Stomach (tissue), 8 donors: ENCODE measurements at regions not wholly inside any gene's neighbourhood (a gene's known extent, or its start where the extent isn't known, plus 50 kb on each side); places are given as distances from the start of the nearest gene placed in this dataset.
"Not testable (repeated sequence)": the region's sequence is repeated elsewhere in the genome, so short reads cannot be mapped to it uniquely, and the experiment has no call there.

Source experiments
- DNase-seq, 2 donors: peaks; one replicate each; pipeline versions ENCODE4 v3.0.0 to v3.0.0-alpha.2; 2013 to 2019
- H3K27ac ChIP-seq, 5 donors: fragments of 200-600 bp in 4 of 5; sonication (generic) in 4 of 5; one replicate each; pipeline ENCODE4 v1.5.1; 2013 to 2019; ENCODE audit warnings: mild to moderate bottlenecking in 1 of 5, moderate library complexity in 1 of 5
- H3K27me3 ChIP-seq, 3 donors: fragments of 200-600 bp; sonication (generic); one replicate each; pipeline ENCODE4 v1.5.1; 2017 to 2019; ENCODE audit warnings: mixed run types in 1 of 3
- H3K36me3 ChIP-seq, 4 donors: fragments of 200-600 bp; sonication (generic); 1 replicate in 3 of 4; 2 replicates in 1 of 4; pipeline ENCODE4 v1.5.1; 2016 to 2019
- H3K4me1 ChIP-seq, 4 donors: fragments of 200-600 bp; sonication (generic); one replicate each; pipeline ENCODE4 v1.5.1; 2016 to 2019
- H3K4me3 ChIP-seq, 4 donors: fragments of 200-600 bp; sonication (generic) in 3 of 4; one replicate each; pipeline ENCODE4 v1.5.1; 2016 to 2019; ENCODE audit warnings: mild to moderate bottlenecking in 1 of 4
- H3K9me3 ChIP-seq, 4 donors: fragments of 200-600 bp; sonication (generic); one replicate each; pipeline ENCODE4 v1.5.1; 2016 to 2019
- CTCF ChIP-seq, 7 experiments: fragments of 450-650 bp in 4 of 7; fragments of 200-600 bp in 3 of 7; sonication (generic) in 3 of 7; IDR thresholded peaks; one replicate each; pipeline ENCODE4 v1.5.1; 2016 to 2019; ENCODE audit warnings: antibody characterized with exemption in 7 of 7, control low read depth in 2 of 7, mild to moderate bottlenecking in 1 of 7
- EP300 ChIP-seq: sonication (generic); formaldehyde crosslinking; IDR thresholded peaks from one replicate; pipeline ENCODE4 v1.6.1; 2017; ENCODE audit warnings: antibody characterized with exemption
- POLR2A ChIP-seq, 4 donors: fragments of 450-650 bp; IDR thresholded peaks; one replicate each; pipeline ENCODE4 v1.6.1; 2016; ENCODE audit warnings: antibody characterized with exemption in 4 of 4, control low read depth in 2 of 4, mild to moderate bottlenecking in 1 of 4, moderate library complexity in 1 of 4
- POLR2AphosphoS5 ChIP-seq, 3 donors: sonication (generic); formaldehyde crosslinking; IDR thresholded peaks; one replicate each; pipeline ENCODE4 v1.6.1; 2016; ENCODE audit warnings: antibody characterized with exemption in 3 of 3
- WGBS, 5 donors: extraction: QIAGEN DNeasy Blood & Tissue Kit in 3 of 5; methylation state at CpG; one replicate each; pipeline versions ENCODE4 v1.1.5 to v1.1.7; 2013 to 2018; 5-methylcytosine and 5-hydroxymethylcytosine counted together
- intact Hi-C: fragments of 100-400 bp; cut with DNase I; formaldehyde crosslinking; loops from one replicate; pipeline ENCODE4 v1.15.1; 2023; ENCODE audit warnings: low total_unique reads
- donor health status: healthy with polysubstance abuse.
- donor health status: Bipolar disorder and iron deficiency.
- donor health status: healthy.

- Histone ChIP-seq H3K4me1 (no peaks in the 10 kb centered on the region), H3K27ac (no peak overlapping the region), H3K36me3 (no peaks in the 10 kb centered on the region), H3K9me3 (no peaks in the 10 kb centered on the region), H3K27me3 (no peaks in the 10 kb centered on the region), H3K4me3 (no peak overlapping the region)
- intact Hi-C loops, result no loop called here
- no peak for DNase-seq
- WGBS, 5 donors, result 38 to 62% (median 44%) methylated on average over 4 of the region's 4 CpGs
- TF ChIP-seq CTCF (IDR thresholded peaks at IDR 0.05), result no peak
Measured at GRCh38 chr14:82667501-82667900, 1133.8 kb upstream of the SEL1L start.

GRCh38 chr14:82676403-82676802 lies 1142.8 kb upstream of the SEL1L start:
- TF ChIP-seq EP300, result no peak
- 84 to 94% (median 87%) methylated on average over 2 of the region's 2 CpGs for WGBS, 5 donors
- H3K27ac ChIP-seq, result no peak overlapping the region
- H3K9me3 ChIP-seq, result peaks cover 0 to 3% (median 0%) of the 10 kb centered on the region in 4 donors
- DNase-seq, result no peak
- H3K27me3 ChIP-seq, result no peaks in the 10 kb centered on the region
- no peak overlapping the region for H3K4me3 ChIP-seq
- no peaks in the 10 kb centered on the region for H3K4me1 ChIP-seq
- no peaks in the 10 kb centered on the region for H3K36me3 ChIP-seq
- intact Hi-C loops, result no loop called here

DNA sequence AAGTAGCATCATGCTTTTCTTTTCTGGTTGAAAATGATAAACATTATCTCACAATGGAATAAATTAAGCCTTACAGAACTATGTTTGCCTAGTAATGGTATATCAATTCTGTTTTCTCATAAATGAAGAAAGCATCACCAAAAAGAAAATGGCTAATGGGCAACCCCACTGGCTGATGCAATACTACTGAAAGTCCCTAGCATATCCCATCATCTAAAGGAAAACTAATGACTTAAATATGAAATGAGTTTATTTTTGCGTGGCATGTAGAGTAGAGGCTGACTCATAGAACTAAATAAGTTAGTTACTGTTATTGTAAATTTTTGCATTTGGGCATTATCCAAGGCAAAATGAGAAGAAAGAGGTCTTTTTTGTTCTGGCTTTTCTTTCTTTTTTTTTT lies 1156.3 kb upstream of the SEL1L start:
- intact Hi-C loops, result no loop called here
- H3K36me3 ChIP-seq, result no peaks in the 10 kb centered on the region
- no peaks in the 10 kb centered on the region for H3K4me1 ChIP-seq
- no peak overlapping the region for H3K27ac ChIP-seq
- no peak overlapping the region for H3K4me3 ChIP-seq
- WGBS, 5 donors, result 0 to 66% (median 28%) methylated on average over 1 of the region's 1 CpG
- no peaks in the 10 kb centered on the region for H3K27me3 ChIP-seq
- H3K9me3 ChIP-seq, result peaks cover 0 to 9% (median 2%) of the 10 kb centered on the region in 4 donors
- no peak for DNase-seq
- no peak for TF ChIP-seq EP300
- no peak for TF ChIP-seq CTCF (IDR thresholded peaks at IDR 0.05)
- no peak for TF ChIP-seq POLR2A (IDR thresholded peaks at IDR 0.05)
- TF ChIP-seq POLR2AphosphoS5 (IDR thresholded peaks at IDR 0.05), result no peak

- H3K36me3 ChIP-seq, DNase-seq, H3K27ac ChIP-seq, H3K9me3 ChIP-seq, H3K27me3 ChIP-seq, H3K4me3 ChIP-seq, intact Hi-C loops, H3K4me1 ChIP-seq: not testable (repeated sequence)
Measured at GRCh38 chr14:82691191-82691590, 1157.5 kb upstream of the SEL1L start.

- no peak for DNase-seq
- Histone ChIP-seq H3K4me3 (no peak overlapping the region), H3K9me3 (peaks cover 0 to 9% (median 2%) of the 10 kb centered on the region in 4 donors), H3K27me3 (no peaks in the 10 kb centered on the region), H3K27ac (no peak overlapping the region), H3K36me3 (no peaks in the 10 kb centered on the region), H3K4me1 (no peaks in the 10 kb centered on the region)
- TF ChIP-seq CTCF (IDR thresholded peaks at IDR 0.05), result no peak
- no peak for TF ChIP-seq EP300
- no peak for TF ChIP-seq POLR2A (IDR thresholded peaks at IDR 0.05)
- no peak for TF ChIP-seq POLR2AphosphoS5 (IDR thresholded peaks at IDR 0.05)
- intact Hi-C loops, result no loop called here
- WGBS, 5 donors, result 74 to 81% (median 77%) methylated on average over 4 of the region's 4 CpGs
Measured at GRCh38 chr14:82694820-82695219, 1161.2 kb upstream of the SEL1L start.

- peaks cover 0 to under 1% (median 0%) of the 10 kb centered on the region in 4 donors for H3K9me3 ChIP-seq
- no peaks in the 10 kb centered on the region for H3K36me3 ChIP-seq
- intact Hi-C loops, result no loop called here
- no peak for DNase-seq
- H3K27ac ChIP-seq, result no peak overlapping the region
- no peaks in the 10 kb centered on the region for H3K4me1 ChIP-seq
- no peaks in the 10 kb centered on the region for H3K27me3 ChIP-seq
- WGBS, 5 donors, result 53 to 63% (median 56%) methylated on average over 4 of the region's 4 CpGs
- no peak overlapping the region for H3K4me3 ChIP-seq
- no peak for TF ChIP-seq CTCF (IDR thresholded peaks at IDR 0.05)
- TF ChIP-seq POLR2AphosphoS5 (IDR thresholded peaks at IDR 0.05), result no peak
- no peak for TF ChIP-seq EP300
- no peak for TF ChIP-seq POLR2A (IDR thresholded peaks at IDR 0.05)
Measured at GRCh38 chr14:82704218-82704617, 1170.6 kb upstream of the SEL1L start.
